NCI-H524 treated with DMSO at 0.1 percent for 48 hours (cell line): ENCODE measurements at regions not wholly inside any gene's neighbourhood (a gene's known extent, or its start where the extent isn't known, plus 50 kb on each side); places are given as distances from the start of the nearest gene placed in this dataset.
A peak's percentile ranks its signal among the peaks of the same experiment; 100 is the strongest.
"Not testable (repeated sequence)": the region's sequence is repeated elsewhere in the genome, so short reads cannot be mapped to it uniquely, and the experiment has no call there.

Experiments
- DNase-seq: peaks from one replicate; lab custom pipeline; 2025; lab: John Stamatoyannopoulos, UW

DNA sequence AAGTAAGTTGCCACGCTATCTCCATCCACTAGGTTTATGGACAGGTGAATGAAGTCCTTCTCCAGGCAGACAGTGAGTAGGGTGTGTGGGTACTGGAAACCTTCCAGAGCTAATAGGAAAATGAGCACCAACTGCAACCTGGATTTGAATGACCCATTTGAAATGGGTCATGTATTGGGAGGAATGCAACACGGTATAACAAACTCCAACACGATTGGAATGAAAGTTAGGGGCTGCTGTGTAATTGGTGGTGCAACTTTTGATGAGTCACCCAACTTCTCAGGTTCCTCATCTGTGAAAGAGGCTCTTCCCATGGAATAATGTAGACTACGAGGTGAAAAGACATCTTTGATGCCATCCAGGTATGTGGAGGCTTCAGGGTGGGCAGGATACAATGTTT is 241.4 kb upstream of the PODXL start:
- no peak for DNase-seq

DNA sequence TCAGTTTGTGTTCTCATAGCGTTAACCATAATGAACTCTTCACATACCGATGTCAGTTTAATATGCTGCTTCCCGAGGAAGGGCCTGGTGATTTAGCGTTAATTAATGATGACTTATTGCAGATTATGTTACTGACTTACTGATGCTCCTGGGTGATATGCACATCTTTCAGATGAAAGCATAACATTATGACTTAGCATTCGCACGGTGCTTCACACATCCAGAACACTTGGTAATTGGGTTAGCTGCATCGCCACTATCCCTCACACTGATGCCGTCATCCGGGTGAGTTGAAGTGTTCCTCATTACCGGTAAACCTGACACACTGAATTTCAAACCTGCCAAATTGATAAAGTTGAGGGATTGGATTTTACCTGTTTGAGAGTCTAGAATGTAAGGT is 239.0 kb upstream of the PODXL start:
- DNase-seq, result peak; percentile 97

DNA sequence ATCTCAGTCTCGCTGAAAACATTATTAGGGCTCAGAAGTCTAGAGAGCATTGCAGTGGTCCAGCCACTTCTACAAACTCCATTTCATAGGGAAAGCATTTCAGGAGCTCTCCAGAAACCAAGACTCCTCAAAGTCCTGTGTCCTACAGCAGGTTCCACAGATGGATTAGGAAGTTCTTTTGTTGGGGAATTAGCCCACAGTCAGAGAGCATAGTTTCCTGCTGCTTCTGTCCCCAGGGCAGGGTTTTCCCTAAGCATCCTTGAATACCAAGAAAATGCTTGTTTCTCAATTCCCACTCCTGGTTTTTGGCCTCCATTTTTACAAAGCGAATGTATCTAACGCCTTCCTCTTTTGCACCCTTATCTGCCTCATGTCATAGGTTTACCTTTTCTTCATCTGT is 235.9 kb upstream of the PODXL start:
- DNase-seq, result no peak

DNA sequence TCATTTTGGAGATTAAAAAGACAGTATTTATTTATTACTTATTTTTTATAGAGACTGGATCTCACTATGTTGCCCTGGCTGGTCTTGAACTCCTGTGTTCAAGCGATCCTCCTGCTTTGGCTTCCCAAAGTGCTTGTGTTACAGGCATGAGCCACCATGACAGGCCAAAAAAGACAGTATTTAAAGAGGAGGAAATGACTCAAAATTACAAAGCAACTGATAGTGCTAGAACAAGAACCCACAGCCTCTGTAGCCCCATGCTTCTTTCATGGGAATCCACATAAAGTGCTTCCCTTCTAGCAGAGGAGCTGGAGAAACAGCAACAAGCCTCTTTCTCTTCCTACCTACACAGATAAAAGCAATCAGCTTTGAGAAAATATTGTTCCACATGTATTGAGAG is 230.7 kb upstream of the PODXL start:
- DNase-seq, result no peak

DNA sequence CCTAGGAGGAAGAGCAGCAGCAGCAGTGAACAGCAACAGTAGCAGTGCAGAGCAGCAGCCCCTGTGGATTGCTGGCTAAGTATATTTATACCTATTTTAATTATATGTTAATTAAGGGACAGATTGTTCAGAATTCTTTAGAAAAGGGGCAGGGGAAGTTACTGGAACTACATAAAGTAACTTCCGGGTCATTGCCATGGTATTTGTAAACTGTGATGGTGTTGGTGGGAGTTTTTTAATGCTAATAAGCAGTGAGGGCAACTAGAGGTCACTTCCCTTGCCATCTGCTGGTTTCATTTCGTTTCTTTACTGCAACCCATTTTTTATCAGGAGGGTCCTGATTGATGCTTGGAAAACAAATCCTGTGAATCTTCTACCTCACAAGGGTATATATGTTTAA is 229.8 kb upstream of the PODXL start:
- no peak for DNase-seq

DNA sequence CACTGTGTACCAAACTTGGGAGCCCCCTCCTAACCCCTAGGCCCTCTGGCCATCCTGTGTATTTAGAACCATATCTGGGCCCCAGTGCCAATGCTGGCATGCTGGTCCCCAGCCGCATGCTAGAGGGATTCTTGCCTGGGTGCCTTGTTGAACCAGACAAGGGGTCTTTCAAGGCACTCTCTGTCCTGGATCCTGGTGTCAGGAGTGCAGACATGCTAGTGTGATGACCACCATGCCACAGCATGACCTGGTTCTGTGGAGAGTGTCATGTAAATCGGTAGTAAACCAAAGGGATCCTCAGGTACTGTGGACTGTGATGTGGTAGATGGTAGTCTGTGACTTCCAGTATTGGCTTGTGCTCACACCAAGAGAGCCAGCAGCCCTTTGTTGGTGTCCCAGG is 222.2 kb upstream of the PODXL start:
- no peak for DNase-seq

DNA sequence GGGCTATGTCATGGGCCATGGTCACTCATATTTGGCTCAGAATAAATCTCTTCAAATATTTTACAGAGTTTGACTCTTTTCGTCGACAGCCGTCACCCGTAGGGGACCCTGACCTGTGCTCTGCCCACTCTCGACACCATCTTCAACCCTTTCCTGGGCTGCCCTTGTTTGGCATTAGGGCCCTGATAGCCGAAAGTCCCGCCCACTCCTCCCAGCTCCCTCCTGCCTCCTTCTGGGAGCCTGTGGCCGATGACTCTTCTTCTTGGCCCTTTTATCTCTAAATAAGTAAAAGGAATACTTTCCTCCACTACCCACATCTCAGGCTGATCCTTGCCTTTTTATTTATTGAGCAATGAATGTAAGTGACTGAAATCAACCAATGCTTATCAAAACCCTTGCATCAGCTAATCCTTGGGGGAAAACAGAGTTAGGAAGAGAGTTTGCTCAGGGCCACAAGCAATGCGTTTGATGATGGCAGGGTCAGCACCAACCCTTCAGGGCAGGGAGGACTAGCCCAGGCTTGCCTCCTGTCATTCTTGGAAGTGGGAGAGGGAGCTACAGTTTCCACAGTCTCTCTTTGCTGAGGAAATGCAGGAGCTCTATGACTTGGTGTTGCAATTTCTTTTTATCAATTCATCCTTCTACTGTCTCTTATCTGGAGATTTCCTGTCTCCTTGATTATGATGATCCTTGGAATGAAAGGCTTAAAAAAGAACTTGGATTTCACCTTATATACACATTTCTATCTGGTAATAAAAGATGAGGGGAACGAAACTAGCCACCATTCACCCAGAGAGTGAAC is 218.2 kb upstream of the PODXL start:
- no peak for DNase-seq

DNA sequence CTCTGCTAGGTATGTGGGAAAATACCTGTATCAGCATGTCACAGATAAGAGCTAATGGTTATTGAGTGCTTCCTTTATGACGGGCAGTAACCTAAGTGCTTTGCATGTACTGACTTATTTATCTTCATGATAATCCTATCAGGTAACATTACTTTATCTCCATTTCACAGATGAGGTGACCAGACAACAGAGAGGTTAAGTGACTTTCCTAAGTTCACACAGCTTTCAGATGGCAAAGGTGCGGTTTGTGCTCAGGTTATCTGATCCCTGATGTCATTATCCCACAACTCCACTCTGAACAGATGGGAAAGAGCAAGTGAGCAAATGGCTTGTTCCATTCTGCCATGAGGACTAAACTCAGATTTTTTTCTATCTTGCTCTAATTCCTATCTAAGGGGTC is 217.0 kb upstream of the PODXL start:
- no peak for DNase-seq

DNA sequence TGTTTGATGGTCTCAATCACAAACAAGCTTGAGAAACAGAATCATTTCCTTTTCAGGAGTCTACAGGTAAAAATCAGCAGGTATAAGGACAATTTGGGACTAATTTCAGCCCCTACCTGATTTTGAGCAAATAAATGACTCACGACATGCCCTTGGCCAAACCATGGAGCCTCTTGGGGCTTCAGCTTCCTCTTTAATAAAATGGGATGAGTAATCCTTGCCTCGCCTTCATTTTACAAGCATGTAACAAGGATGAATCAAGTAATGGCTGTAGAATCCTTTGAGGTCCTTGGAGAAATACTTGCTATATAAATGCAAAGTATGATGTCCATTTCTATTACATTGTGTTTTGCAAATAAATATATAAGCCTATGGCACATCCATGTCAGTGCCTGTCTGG is 212.8 kb upstream of the PODXL start:
- DNase-seq, result no peak

DNA sequence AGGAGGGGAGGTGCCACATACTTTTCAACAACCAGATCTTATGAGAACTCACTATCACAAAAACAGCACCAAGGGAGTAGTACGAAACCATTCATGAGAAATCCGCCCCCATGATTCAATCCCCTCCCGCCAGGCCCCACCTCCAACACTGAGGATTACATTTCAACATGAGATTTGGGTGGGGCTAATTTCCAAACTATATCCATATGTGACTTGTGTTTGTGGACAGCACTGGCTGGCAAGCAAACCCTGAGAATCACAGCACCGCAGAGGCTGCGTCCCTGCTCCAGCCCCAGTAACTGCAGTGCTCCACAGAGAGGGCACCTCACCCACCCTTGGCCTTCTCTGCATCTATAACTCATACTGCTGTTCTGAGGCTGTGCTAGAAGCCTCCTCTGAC is 211.2 kb upstream of the PODXL start:
- DNase-seq, result no peak

DNA sequence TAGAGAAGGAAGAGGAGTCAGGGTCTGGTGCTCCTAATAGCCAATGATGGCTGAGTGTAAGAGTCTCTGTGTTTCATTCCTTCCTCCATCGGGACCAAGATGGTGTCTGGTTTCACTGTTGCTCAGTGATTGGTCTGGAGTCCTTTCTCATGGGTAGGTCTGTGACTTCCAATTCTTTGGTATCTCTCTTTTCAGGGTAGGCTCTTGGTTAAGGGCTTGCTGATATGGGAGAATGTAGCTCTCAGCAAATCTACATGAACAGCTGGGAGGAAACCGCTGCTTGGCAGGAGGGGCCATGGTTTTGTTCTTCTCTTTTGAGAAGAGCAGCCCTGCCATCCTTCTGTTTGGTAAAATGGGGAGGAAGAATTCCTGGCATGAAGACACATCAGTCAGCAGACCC is 209.1 kb upstream of the PODXL start:
- no peak for DNase-seq

DNA sequence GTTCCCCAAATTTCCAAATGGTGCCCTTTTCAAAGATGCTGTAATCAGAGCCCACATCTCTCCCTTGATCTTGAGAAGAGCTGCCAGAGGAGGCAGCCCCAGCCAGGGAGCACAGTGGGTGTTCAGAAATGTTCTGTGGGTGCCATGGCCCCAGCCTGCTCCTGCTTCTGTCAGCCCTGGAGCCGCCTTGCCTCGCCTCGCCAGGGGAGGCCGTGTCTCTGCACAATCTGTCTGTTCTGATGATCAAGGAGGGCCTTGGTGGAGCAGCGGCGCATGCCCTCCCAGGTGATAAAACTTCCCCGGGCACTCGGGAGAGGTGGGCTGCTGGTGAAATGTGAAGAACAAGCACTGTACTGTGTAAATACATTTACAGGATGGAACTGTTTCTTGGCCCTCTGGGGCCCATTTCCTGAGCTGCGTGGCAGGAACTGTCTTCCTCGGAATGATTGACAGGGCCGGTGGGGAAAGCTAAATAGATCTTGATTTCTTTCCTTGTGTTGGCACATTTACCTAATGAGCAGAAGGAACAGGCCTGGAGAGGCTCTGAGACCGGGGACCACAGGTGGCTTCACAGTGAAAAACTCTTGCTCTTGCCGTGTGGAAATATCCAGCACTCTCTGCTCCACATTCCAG is 207.8 kb upstream of the PODXL start:
- no peak for DNase-seq

DNA sequence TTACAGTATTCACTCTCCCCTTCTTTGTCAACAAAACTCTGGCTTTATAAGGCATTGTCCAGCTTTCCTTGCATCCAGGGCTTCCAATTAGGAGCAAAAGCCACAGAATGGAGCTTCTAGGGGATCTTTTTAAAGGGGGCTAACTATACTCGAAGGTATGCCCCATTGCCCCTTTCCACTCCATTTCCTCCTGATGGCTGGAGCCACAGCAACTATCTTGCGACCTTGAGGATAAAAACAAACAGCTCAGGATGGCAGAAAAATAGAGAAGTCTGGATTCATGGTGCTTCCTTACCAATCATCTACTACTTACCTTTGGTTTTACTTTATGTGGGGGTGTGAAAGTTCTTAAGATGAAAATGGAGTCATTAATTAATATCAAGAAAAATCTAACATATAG is 206.3 kb upstream of the PODXL start:
- no peak for DNase-seq

DNA sequence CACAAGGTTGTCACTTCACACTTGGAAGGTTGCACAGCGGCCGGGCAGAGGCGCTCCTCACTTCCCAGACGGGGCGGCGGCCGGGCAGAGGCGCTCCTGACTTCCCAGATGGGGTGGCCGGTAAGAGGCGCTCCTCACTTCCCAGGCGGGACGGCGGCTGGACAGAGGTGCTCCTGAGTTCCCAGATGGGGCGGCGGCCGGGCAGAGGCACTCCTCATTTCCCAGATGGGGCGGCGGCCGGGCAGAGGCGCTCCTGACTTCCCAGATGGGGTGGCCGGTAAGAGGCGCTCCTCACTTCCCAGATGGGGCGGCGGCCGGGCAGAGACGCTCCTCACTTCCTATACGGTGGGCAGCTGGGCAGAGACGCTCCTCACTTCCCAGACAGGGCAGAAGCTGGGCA is 199.4 kb upstream of the PODXL start:
- DNase-seq, result not testable (repeated sequence)

DNA sequence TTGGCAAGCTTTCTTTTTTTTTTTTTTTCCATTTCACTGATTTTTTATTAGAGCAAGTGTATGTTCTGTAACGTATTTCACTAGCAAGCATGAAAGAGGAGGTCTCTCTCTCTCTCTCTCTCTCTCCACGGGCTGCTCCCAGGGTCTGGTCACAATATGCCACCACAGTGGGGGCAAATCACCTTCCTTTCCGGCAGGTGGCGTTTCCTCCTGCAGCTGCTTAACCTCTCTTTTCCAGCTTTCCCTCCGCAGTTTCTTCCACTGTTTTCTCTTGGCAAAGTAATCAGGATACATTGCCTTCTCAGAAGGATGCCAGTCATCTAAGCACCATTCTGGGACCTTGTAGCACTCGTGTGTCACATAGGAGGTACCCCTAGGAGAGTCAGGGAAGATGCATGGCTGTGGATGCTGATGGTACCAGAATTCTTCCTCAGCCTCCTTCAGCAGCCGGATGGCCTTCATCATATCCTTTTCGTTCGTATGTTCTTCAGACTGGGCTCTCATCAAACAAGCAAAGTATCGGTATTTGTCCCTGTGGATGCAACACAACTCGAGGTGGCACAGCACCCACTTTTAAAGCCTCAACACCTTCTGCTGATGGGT is 197.3 kb upstream of the PODXL start:
- DNase-seq, result no peak

DNA sequence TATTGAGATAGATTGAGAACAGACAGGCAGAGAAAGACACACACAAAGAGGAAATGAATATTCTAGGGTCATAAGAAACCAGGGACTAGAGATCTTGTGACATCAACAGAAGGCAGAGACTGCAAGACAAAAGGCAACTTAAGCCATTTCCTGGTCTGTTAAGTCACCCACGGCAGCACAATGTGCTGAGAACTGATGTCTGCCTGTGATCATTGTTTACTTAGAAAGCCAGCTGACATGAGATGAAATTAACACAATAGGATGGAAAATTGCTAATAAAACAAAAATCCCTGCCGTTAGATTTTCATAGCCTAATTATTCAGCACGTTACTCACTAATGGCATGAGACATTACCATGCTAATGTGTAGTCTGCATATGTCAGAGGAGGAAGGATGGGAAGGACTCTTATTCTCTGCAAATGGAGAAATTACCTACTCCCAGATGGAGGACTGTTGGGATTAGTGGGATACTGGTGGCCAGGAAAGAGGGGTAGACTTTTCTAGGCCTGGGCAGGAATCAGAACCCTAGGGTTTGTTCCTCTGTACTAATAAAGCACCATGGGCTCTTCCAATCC is 191.3 kb upstream of the PODXL start:
- DNase-seq, result no peak

DNA sequence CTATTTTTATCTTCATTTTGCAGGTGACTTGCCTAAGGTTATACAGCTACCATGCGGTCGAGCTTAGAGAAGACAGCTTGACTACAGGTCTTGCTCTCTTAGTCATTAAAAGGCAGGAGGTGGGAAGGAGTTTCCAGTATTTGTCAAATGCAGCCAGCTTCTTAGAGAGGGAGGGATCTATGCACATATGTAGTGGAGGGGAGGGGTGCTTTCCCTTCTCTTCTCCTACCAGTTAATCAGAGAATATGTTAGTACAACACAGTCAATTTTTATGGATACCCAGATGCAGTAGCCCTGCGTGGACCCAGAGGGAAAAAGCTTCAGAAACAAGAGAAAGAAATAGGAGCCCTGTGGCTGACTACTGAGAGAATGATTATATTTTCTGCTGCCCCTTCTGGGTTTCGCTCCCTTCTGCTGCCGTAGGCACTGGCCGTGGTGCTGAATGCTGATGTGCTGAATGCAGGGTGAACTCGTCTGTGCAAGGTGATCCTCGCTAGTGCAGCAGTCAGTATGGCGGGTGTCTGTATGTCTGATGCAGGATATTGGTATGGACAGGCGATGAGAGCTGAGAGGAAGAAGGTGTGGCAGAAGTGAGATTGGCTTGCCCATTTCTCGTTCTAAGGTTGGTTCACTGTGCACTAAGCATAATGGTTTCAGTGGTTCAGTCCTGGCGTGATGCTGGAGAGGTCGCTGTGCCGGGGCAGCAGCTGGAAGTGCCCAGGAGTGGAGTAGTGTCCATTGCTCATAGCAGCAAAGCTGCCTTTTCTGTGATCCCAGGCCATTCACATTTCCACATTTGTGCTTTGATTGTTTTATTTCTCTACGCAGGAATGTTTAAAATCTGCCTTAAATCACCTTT is 189.2 kb upstream of the PODXL start:
- DNase-seq, result no peak

DNA sequence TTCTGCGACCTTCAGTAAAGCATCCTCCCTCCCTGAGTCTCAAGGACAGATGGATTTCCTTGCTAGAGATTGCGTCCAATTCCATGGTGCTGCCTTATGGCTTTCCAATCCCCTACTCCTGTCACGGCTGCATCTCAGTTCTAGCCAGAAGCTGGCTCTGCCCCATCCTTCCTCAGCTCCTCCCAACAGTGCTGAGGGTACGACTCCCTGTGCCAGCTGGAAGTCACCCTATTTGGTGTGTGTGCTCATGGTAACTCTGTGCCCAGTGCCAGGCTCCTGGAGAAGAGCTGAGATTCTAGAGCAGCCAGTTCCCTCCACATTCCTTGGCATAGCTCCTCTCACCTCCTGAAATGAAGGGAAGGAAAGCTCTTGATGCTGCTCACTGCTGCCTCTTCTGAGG is 185.0 kb upstream of the PODXL start:
- no peak for DNase-seq

DNA sequence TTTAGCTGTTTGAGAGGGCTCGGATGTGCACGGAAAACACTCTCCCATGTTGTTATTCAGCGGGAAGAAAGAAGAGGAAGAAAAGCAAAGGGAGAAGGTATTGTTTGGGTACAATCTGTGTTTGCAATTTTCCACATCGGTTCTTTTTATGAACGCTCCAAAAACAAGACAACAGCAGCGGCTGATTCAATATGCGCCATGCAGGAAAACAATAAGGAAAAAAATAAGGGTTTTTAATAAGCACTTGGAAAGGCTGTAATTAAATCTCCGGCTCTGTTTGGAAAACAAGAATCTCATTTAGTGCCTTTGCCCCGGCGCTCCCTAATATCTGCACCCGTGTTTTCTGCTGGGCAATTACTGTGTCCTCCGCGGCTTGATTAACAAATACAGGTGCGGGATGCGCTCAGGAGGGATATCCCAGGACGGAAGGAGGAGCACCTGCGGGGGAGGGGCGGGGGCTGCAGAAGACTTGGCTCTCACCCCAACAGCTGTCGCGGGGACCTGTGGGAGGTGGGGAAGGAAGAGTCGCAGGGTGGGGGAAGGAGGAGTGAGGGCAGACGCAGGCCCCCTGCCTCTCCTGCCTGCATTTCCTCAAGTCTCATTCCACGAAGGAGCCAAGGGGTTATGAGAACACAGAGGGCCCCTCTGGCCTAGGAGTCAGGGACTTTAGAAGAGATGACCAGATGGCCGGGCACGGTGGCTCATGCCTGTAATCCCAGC is 181.5 kb upstream of the PODXL start:
- DNase-seq, result no peak

DNA sequence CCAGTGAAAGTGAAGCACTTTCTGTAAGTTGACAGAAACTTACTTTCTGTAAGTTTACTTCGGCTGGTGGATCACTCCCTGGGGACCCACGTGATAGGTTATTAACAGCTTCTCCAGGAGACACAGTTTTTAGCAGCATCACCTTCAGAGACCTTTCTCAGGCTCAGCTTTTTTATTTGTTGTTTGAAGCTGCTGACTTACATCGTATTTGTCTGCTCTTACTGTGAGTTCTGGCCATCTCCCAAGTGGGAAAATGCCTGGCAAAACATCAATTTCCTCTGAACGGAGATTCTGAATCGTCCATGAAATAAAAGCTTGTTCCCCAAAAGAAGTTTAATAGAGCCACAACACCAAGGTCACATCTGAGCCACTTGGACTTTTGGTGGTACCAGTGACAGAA is 178.7 kb upstream of the PODXL start:
- no peak for DNase-seq

DNA sequence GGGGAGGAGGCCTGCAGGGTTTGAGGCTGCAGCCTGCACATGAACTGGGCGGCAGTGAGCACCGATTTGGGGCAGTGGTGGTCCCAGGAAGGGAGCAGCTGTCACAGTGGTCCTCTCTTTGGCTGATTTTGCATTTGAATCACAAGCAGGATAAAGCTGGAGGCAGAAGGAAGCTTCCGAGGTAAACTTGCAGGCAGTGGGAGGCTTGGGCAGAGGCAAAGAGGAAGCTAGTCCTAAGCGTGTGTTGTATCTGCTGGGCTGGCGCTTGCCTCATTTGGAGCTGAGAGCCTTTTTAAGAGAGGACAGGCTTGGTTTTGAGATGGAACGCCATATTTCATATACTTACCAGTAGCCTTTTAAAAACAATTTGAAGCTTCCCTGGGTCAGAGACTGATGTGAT is 177.2 kb upstream of the PODXL start:
- no peak for DNase-seq

DNA sequence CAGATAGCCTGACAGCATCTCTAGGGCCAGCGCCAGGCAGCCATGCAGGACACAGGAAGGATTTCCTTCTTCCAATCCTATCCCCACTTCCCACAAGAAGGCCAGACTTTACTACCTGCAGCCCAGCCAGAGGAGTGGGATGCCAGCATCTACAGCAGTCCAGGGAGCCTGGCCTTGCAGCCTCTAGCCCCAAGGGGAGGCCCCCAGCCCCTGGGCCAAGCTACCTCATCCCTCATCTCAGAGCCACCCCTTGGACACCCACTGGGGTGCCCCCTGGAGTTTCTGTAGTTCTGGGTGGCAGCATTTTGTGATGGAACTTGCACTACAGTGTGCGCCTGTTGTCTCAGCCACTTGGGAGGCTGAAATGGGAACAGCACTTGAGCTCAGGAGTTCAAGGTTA is 170.8 kb upstream of the PODXL start:
- no peak for DNase-seq
